ENCODE measurements at regions not wholly inside any gene's neighbourhood (a gene's known extent, or its start where the extent isn't known, plus 50 kb on each side); places are given as distances from the start of the nearest gene placed in this dataset.

- H3K79me1 ChIP-seq (ENCODE audit: low read depth, low read length): no peaks in the 10 kb centered on the region
- no peak for TF ChIP-seq GTF2F1 (IDR thresholded peaks at IDR 0.05; ENCODE audit: borderline replicate concordance, low read depth, low read length)
- no peak for TF ChIP-seq JUN (IDR thresholded peaks at IDR 0.05; ENCODE audit: low read depth, low read length)
- no peak for TF ChIP-seq BRCA1 (IDR thresholded peaks at IDR 0.05; ENCODE audit: low read depth, low read length)
- no peak for TF ChIP-seq ZNF274 (IDR thresholded peaks at IDR 0.05; ENCODE audit: borderline replicate concordance, extremely low read depth, low read length)
- TF ChIP-seq SAP30 (IDR thresholded peaks at IDR 0.05; ENCODE audit: insufficient read depth, insufficient replicate concordance, low read length): no peak
These were observed 157.7 kb downstream of the ID4 start for GRCh38 chr6:19994909-19995308.

More at GRCh38 chr6:19994909-19995308, 157.7 kb downstream of the ID4 start:
- no peak overlapping the region for H2BK120ac ChIP-seq (replicated peaks; ENCODE audit: low read depth, low read length)
- 0 out of 4 replicates have a peak, but pooled peaks cover 0 to 2% of the 10 kb centered on the region in 2 experiments for H3K9me3 ChIP-seq (ENCODE audit: insufficient read depth in 2 of 2, low read depth in 1 of 2, low read length in 1 of 2)
- no peak overlapping the region for H3K18ac ChIP-seq (ENCODE audit: extremely low read depth, low read length)
- no peak overlapping the region for H2AFZ ChIP-seq (ENCODE audit: low read length)
- no peaks in the 10 kb centered on the region for H3K23me2 ChIP-seq (ENCODE audit: low read depth, low read length)
- no peak overlapping the region for H3K4ac ChIP-seq (replicated peaks; ENCODE audit: insufficient read length, low read depth, low read length)
- no peaks in the 10 kb centered on the region for H4K20me1 ChIP-seq (replicated peaks in 1 of 2; ENCODE audit: control insufficient read depth in 1 of 2, insufficient read depth in 2 of 2, low read length in 2 of 2)
- no peak overlapping the region for H2BK5ac ChIP-seq (ENCODE audit: low read depth, low read length)
- FAIRE-seq (no peak), DNase-seq (ENCODE audit: low read depth in 1 of 2, low spot score in 2 of 2) (no peak)
- no peak overlapping the region for H3K23ac ChIP-seq (ENCODE audit: insufficient read length)
- H3K14ac ChIP-seq (ENCODE audit: insufficient read length): no peak overlapping the region
- no peak overlapping the region for H4K8ac ChIP-seq (ENCODE audit: extremely low read depth, insufficient read depth, low read length)
- no peak overlapping the region for H2BK12ac ChIP-seq (ENCODE audit: low read depth, low read length)
- no peak overlapping the region for H2BK20ac ChIP-seq (ENCODE audit: low read length)
- no peak overlapping the region for H4K91ac ChIP-seq (replicated peaks; ENCODE audit: insufficient read length, low read length)
- no peak overlapping the region for H2AK5ac ChIP-seq (ENCODE audit: low read depth, low read length)
- H3K4me3 ChIP-seq (ENCODE audit: extremely low read depth in 1 of 4, insufficient read depth in 2 of 4, low read depth in 3 of 4, low read length in 4 of 4): no peak overlapping the region
- H3K36me3 ChIP-seq (ENCODE audit: control insufficient read depth in 2 of 4, insufficient read depth in 4 of 4, low read length in 3 of 4): no peaks in the 10 kb centered on the region
- CTCF ChIA-PET (ENCODE audit: partially characterized antibody): interaction anchor here (0.9 kb wide), 1 partner anchor 17 kb away, joined by 3 read pairs; no protein-coding TSS in a partner anchor
- H4K5ac ChIP-seq (ENCODE audit: insufficient read length, low read depth, low read length): no peak overlapping the region
- no peak overlapping the region for H2BK15ac ChIP-seq (ENCODE audit: low read length)
- H3K79me2 ChIP-seq (ENCODE audit: control insufficient read depth in 1 of 2, insufficient read depth in 2 of 2, low read length in 2 of 2): no peaks in the 10 kb centered on the region
- no peak overlapping the region for H3K9ac ChIP-seq (replicated peaks in 1 of 4; ENCODE audit: extremely low read depth in 1 of 4, low read depth in 3 of 4, low read length in 3 of 4)
- no peak overlapping the region for H3K4me2 ChIP-seq (ENCODE audit: insufficient read depth in 1 of 2, low read depth in 2 of 2, low read length in 2 of 2)
- H3K4me1 ChIP-seq (replicated peaks in 1 of 4; ENCODE audit: control insufficient read depth in 3 of 4, insufficient read depth in 4 of 4, low read length in 3 of 4): no peaks in the 10 kb centered on the region
- H3K27me3 ChIP-seq (replicated peaks in 1 of 4; ENCODE audit: control insufficient read depth in 3 of 4, extremely low read depth in 1 of 4, insufficient read depth in 3 of 4, low read length in 3 of 4): no peaks in the 10 kb centered on the region
- H3K27ac ChIP-seq (ENCODE audit: low read depth, low read length): no peak overlapping the region
- POLR2A ChIA-PET (ENCODE audit: partially characterized antibody): no interaction called here
- H3K56ac ChIP-seq (replicated peaks; ENCODE audit: insufficient read length, low read depth, low read length): no peak overlapping the region

Data from H1 (cell line).